ENCODE measurements at regions not wholly inside any gene's neighbourhood (a gene's known extent, or its start where the extent isn't known, plus 50 kb on each side); places are given as distances from the start of the nearest gene placed in this dataset.

- Histone ChIP-seq H3K79me1 (ENCODE audit: low read depth, low read length) (no peaks in the 10 kb centered on the region), H3K18ac (ENCODE audit: low read length) (no peak overlapping the region), H3K9ac (ENCODE audit: low read depth, low read length, poor library complexity) (no peak overlapping the region), H3K27me3 (ENCODE audit: control insufficient read depth in 3 of 3, insufficient read depth in 3 of 3, low read depth in 1 of 3, low read length in 3 of 3) (no peaks in the 10 kb centered on the region), H3K36me3 (replicated peaks in 1 of 2; ENCODE audit: control insufficient read depth in 2 of 2, insufficient read depth in 2 of 2, low read length in 2 of 2) (no peaks in the 10 kb centered on the region), H3K9me3 (replicated peaks in 1 of 2; ENCODE audit: control insufficient read depth in 2 of 2, insufficient read depth in 1 of 2, low read depth in 1 of 2, low read length in 2 of 2) (no peaks in the 10 kb centered on the region), H3K4me3 (ENCODE audit: low read length in 2 of 2) (peak overlapping the region in 1 of 2 donors; percentile 32), H2BK120ac (ENCODE audit: low read depth, low read length) (no peak overlapping the region), H3K27ac (replicated peaks; ENCODE audit: low read length) (no peak overlapping the region), H4K8ac (ENCODE audit: low read depth, low read length) (no peak overlapping the region), H2BK15ac (ENCODE audit: low read length) (no peak overlapping the region), H3K4me1 (ENCODE audit: control insufficient read depth in 2 of 2, insufficient read depth in 1 of 2, low read depth in 1 of 2, low read length in 2 of 2) (peaks cover 0 to 4% of the 10 kb centered on the region in 2 donors), H3K4ac (ENCODE audit: low read length) (no peak overlapping the region), H2BK12ac (ENCODE audit: low read length) (no peak overlapping the region), H3K23ac (ENCODE audit: low read depth, low read length, poor library complexity) (no peak overlapping the region), H3K4me2 (ENCODE audit: insufficient read depth, low read length, poor library complexity, severe bottlenecking) (no peak overlapping the region), H4K91ac (ENCODE audit: low read depth, low read length, poor library complexity) (no peak overlapping the region), H3K14ac (ENCODE audit: low read length) (no peak overlapping the region), H2BK5ac (ENCODE audit: low read length) (no peak overlapping the region), H2AK5ac (ENCODE audit: low read depth, low read length) (no peak overlapping the region), H2AFZ (ENCODE audit: low read length) (peak overlapping the region; percentile 60)
- no CpG with 5 or more reads among the region's 5 CpGs for WGBS, 2 donors (ENCODE audit: extremely low coverage in 2 of 2, insufficient read length in 2 of 2, insufficient replicate concordance in 1 of 2)
- DNase-seq (ENCODE audit: low spot score), result no peak
Observed at GRCh38 chr1:219459351-219460080, 153.4 kb downstream of the ZC3H11B start.

DNA sequence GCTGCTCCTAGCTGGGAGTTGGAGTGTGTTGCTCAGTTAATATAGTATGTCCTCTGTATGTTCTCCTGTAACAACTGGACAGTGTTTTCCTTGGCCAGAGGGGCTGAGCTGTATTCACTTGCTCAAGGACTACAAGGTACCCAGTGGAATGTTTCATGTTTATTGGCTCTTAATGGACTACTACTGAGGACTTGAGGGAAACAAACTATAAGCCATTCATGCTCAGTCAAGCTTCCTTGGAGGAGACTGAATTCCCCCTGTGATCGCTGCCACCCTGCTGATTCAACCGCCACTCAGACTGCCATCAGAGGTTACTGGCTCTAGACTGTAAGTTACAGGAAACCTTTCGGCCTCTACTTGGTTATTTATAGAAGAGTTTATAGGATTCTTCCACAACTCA, 166.6 kb downstream of the ZC3H11B start:
- H3K9ac ChIP-seq (ENCODE audit: low read depth, low read length, poor library complexity), result no peak overlapping the region
- H3K4me3 ChIP-seq (ENCODE audit: low read length in 2 of 2), result no peak overlapping the region
- no peak overlapping the region for H3K4me2 ChIP-seq (ENCODE audit: insufficient read depth, low read length, poor library complexity, severe bottlenecking)
- H3K4me1 ChIP-seq (ENCODE audit: control insufficient read depth in 2 of 2, insufficient read depth in 1 of 2, low read depth in 1 of 2, low read length in 2 of 2), result peaks cover 0 to 1% of the 10 kb centered on the region in 2 donors
- no peak overlapping the region for H3K18ac ChIP-seq (ENCODE audit: low read length)
- no peak overlapping the region for H3K23ac ChIP-seq (ENCODE audit: low read depth, low read length, poor library complexity)
- H2BK12ac ChIP-seq (ENCODE audit: low read length), result no peak overlapping the region
- H3K9me3 ChIP-seq (replicated peaks in 1 of 2; ENCODE audit: control insufficient read depth in 2 of 2, insufficient read depth in 1 of 2, low read depth in 1 of 2, low read length in 2 of 2), result no peaks in the 10 kb centered on the region
- H2AFZ ChIP-seq (ENCODE audit: low read length), result peak overlapping the region; percentile 74
- H3K79me1 ChIP-seq (ENCODE audit: low read depth, low read length), result no peaks in the 10 kb centered on the region
- no peak overlapping the region for H3K27ac ChIP-seq (replicated peaks; ENCODE audit: low read length)
- no peak overlapping the region for H2BK120ac ChIP-seq (ENCODE audit: low read depth, low read length)
- no peak overlapping the region for H3K14ac ChIP-seq (ENCODE audit: low read length)
- H4K91ac ChIP-seq (ENCODE audit: low read depth, low read length, poor library complexity), result no peak overlapping the region
- no peak overlapping the region for H2BK15ac ChIP-seq (ENCODE audit: low read length)
- H2AK5ac ChIP-seq (ENCODE audit: low read depth, low read length), result no peak overlapping the region
- H3K36me3 ChIP-seq (replicated peaks in 1 of 2; ENCODE audit: control insufficient read depth in 2 of 2, insufficient read depth in 2 of 2, low read length in 2 of 2), result no peaks in the 10 kb centered on the region
- no peak overlapping the region for H2BK5ac ChIP-seq (ENCODE audit: low read length)
- no peak overlapping the region for H3K4ac ChIP-seq (ENCODE audit: low read length)
- DNase-seq (ENCODE audit: low spot score), result no peak
- no CpG with 5 or more reads among the region's 3 CpGs for WGBS, 2 donors (ENCODE audit: extremely low coverage in 2 of 2, insufficient read length in 2 of 2, insufficient replicate concordance in 1 of 2)
- no peaks in the 10 kb centered on the region for H3K27me3 ChIP-seq (ENCODE audit: control insufficient read depth in 3 of 3, insufficient read depth in 3 of 3, low read depth in 1 of 3, low read length in 3 of 3)
- no peak overlapping the region for H4K8ac ChIP-seq (ENCODE audit: low read depth, low read length)

- no peak overlapping the region for H2BK5ac ChIP-seq (ENCODE audit: low read length)
- H3K9me3 ChIP-seq (replicated peaks in 1 of 2; ENCODE audit: control insufficient read depth in 2 of 2, insufficient read depth in 1 of 2, low read depth in 1 of 2, low read length in 2 of 2), result no peaks in the 10 kb centered on the region
- no peak overlapping the region for H3K9ac ChIP-seq (ENCODE audit: low read depth, low read length, poor library complexity)
- H3K18ac ChIP-seq (ENCODE audit: low read length), result no peak overlapping the region
- no peak for DNase-seq (ENCODE audit: low spot score)
- no peak overlapping the region for H2BK120ac ChIP-seq (ENCODE audit: low read depth, low read length)
- H2AFZ ChIP-seq (ENCODE audit: low read length), result peak overlapping the region; percentile 74
- no peak overlapping the region for H3K4me2 ChIP-seq (ENCODE audit: insufficient read depth, low read length, poor library complexity, severe bottlenecking)
- H3K27ac ChIP-seq (replicated peaks; ENCODE audit: low read length), result no peak overlapping the region
- no peaks in the 10 kb centered on the region for H3K79me1 ChIP-seq (ENCODE audit: low read depth, low read length)
- H3K36me3 ChIP-seq (replicated peaks in 1 of 2; ENCODE audit: control insufficient read depth in 2 of 2, insufficient read depth in 2 of 2, low read length in 2 of 2), result no peaks in the 10 kb centered on the region
- H2AK5ac ChIP-seq (ENCODE audit: low read depth, low read length), result no peak overlapping the region
- no peak overlapping the region for H3K4ac ChIP-seq (ENCODE audit: low read length)
- H2BK12ac ChIP-seq (ENCODE audit: low read length), result no peak overlapping the region
- no peak overlapping the region for H4K8ac ChIP-seq (ENCODE audit: low read depth, low read length)
- no peak overlapping the region for H2BK15ac ChIP-seq (ENCODE audit: low read length)
- no CpG with 5 or more reads among the region's 2 CpGs for WGBS, 2 donors (ENCODE audit: extremely low coverage in 2 of 2, insufficient read length in 2 of 2, insufficient replicate concordance in 1 of 2)
- H3K23ac ChIP-seq (ENCODE audit: low read depth, low read length, poor library complexity), result no peak overlapping the region
- H3K27me3 ChIP-seq (ENCODE audit: control insufficient read depth in 3 of 3, insufficient read depth in 3 of 3, low read depth in 1 of 3, low read length in 3 of 3), result no peaks in the 10 kb centered on the region
- H3K4me1 ChIP-seq (ENCODE audit: control insufficient read depth in 2 of 2, insufficient read depth in 1 of 2, low read depth in 1 of 2, low read length in 2 of 2), result peaks cover 0 to 1% of the 10 kb centered on the region in 2 donors
- no peak overlapping the region for H3K4me3 ChIP-seq (ENCODE audit: low read length in 2 of 2)
- no peak overlapping the region for H4K91ac ChIP-seq (ENCODE audit: low read depth, low read length, poor library complexity)
- H3K14ac ChIP-seq (ENCODE audit: low read length), result no peak overlapping the region
Observed at GRCh38 chr1:219445864-219446263, 167.0 kb downstream of the ZC3H11B start.

DNA sequence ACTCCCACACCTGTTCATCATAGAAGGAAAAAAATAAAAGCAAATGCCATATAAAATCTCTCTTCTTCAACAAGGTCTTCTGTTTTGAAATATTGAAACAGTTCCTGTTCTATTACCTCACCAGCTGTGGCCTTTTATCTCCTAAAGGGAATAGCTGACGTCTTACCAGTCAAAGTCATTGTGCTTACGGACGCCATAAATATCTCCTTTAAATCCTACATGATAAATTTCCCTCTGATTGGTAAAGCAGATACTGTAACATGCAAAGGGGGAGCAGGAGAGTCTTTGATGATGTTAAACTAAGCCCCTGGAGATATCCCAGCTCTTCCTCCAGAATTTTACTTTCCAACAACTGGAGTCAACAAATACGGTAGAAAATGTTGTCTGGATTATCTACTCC, 168.4 kb downstream of the ZC3H11B start:
- no peak for DNase-seq (ENCODE audit: low spot score)
- Histone ChIP-seq H3K4ac (ENCODE audit: low read length) (no peak overlapping the region), H3K23ac (ENCODE audit: low read depth, low read length, poor library complexity) (no peak overlapping the region), H2BK15ac (ENCODE audit: low read length) (no peak overlapping the region), H2AK5ac (ENCODE audit: low read depth, low read length) (no peak overlapping the region), H2BK5ac (ENCODE audit: low read length) (no peak overlapping the region), H3K18ac (ENCODE audit: low read length) (no peak overlapping the region), H3K4me1 (ENCODE audit: control insufficient read depth in 2 of 2, insufficient read depth in 1 of 2, low read depth in 1 of 2, low read length in 2 of 2) (peaks cover 0 to 1% of the 10 kb centered on the region in 2 donors), H3K14ac (ENCODE audit: low read length) (no peak overlapping the region), H4K91ac (ENCODE audit: low read depth, low read length, poor library complexity) (no peak overlapping the region), H4K8ac (ENCODE audit: low read depth, low read length) (no peak overlapping the region), H3K9me3 (replicated peaks in 1 of 2; ENCODE audit: control insufficient read depth in 2 of 2, insufficient read depth in 1 of 2, low read depth in 1 of 2, low read length in 2 of 2) (no peaks in the 10 kb centered on the region), H3K36me3 (replicated peaks in 1 of 2; ENCODE audit: control insufficient read depth in 2 of 2, insufficient read depth in 2 of 2, low read length in 2 of 2) (no peaks in the 10 kb centered on the region), H2AFZ (ENCODE audit: low read length) (no peak overlapping the region), H3K79me1 (ENCODE audit: low read depth, low read length) (no peaks in the 10 kb centered on the region), H3K27me3 (ENCODE audit: control insufficient read depth in 3 of 3, insufficient read depth in 3 of 3, low read depth in 1 of 3, low read length in 3 of 3) (no peaks in the 10 kb centered on the region), H2BK12ac (ENCODE audit: low read length) (no peak overlapping the region), H3K9ac (ENCODE audit: low read depth, low read length, poor library complexity) (no peak overlapping the region), H3K27ac (replicated peaks; ENCODE audit: low read length) (no peak overlapping the region), H3K4me3 (ENCODE audit: low read length in 2 of 2) (no peak overlapping the region), H3K4me2 (ENCODE audit: insufficient read depth, low read length, poor library complexity, severe bottlenecking) (no peak overlapping the region), H2BK120ac (ENCODE audit: low read depth, low read length) (no peak overlapping the region)
- WGBS, 2 donors (ENCODE audit: extremely low coverage in 2 of 2, insufficient read length in 2 of 2, insufficient replicate concordance in 1 of 2), result no CpG with 5 or more reads among the region's 4 CpGs

Measured in neuronal stem cell (in vitro differentiated cells).